Bronchial epithelial cell (primary cell): ENCODE measurements at regions not wholly inside any gene's neighbourhood (a gene's known extent, or its start where the extent isn't known, plus 50 kb on each side); places are given as distances from the start of the nearest gene placed in this dataset.

ENCODE experiments used
- DNase-seq: peaks from one replicate; pipeline ENCODE4 v3.0.0-alpha.2; 2010; ENCODE audit warnings: low read depth
- FAIRE-seq: peaks from 2 replicates; lab custom pipeline; 2011; peaks lifted over from hg19 to GRCh38; lab: Jason Lieb, UNC
- H3K27me3 ChIP-seq: 2 replicates; pipeline ENCODE4 v1.5.1; 2011; ENCODE audit warnings: low read length; ENCODE audit not compliant: control insufficient read depth, insufficient read depth
- H3K36me3 ChIP-seq: 2 replicates; pipeline ENCODE4 v1.5.1; 2011; ENCODE audit warnings: low read length; ENCODE audit not compliant: control insufficient read depth, insufficient read depth
- H3K4me3 ChIP-seq: 2 replicates; pipeline ENCODE4 v1.5.1; 2011; ENCODE audit warnings: mild to moderate bottlenecking, low read depth, low read length, control low read depth
- TF ChIP-seq, protein P1 (sequence below): IDR thresholded peaks from 2 replicates; pipeline ENCODE4 v1.5.1; 2011; ENCODE audit warnings: mild to moderate bottlenecking, moderate library complexity, low read length, control low read depth, inconsistent platforms; ENCODE audit not compliant: insufficient read depth, severe bottlenecking

DNA sequence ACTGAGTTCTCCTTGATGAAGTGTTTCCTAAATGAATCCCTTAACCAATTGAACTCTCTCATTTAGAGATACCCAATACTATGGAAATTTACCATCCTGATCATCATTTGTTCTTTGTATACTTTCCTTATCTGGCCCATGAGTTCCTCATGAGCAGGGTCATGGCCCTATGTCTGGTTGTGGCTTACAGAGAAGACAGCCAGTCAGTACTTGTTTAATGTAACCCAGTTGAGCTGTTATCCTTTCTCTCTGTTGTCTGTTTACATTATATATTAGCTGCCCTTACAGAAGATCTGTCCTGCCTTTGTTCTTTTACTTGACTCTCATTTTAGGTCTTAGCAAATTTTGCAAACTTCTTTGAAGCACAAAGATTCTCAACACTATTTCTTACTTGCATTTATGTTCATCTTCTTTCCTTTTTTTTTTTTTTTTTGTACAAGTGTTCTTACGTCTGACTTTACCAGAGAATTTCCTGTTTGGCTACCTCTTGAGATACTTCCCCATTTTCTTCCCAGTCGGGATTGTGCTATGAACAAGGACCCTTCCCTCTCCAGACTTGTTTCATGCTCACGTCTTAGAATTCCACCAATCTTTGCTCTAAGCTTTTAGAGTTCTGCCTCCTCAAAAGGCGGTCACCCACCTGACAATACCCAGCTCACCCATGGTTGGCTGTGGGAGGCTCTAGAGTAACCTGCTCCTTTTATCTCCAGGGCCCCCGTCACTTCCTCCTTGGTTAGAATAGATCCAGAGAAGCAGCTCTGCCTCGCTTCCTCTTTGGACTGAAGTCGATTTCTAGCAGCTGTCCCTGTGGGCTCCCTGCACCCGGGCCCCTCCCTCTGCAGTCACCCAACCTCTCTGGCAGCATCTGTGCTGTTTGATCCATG is 53.6 kb upstream of the RUNX1 start:
- FAIRE-seq (no peak), DNase-seq (peak; percentile 15)
- Histone ChIP-seq H3K4me3 (no peak overlapping the region), H3K27me3 (no peaks in the 10 kb centered on the region), H3K36me3 (no peaks in the 10 kb centered on the region)
- TF ChIP-seq, protein P1, sequence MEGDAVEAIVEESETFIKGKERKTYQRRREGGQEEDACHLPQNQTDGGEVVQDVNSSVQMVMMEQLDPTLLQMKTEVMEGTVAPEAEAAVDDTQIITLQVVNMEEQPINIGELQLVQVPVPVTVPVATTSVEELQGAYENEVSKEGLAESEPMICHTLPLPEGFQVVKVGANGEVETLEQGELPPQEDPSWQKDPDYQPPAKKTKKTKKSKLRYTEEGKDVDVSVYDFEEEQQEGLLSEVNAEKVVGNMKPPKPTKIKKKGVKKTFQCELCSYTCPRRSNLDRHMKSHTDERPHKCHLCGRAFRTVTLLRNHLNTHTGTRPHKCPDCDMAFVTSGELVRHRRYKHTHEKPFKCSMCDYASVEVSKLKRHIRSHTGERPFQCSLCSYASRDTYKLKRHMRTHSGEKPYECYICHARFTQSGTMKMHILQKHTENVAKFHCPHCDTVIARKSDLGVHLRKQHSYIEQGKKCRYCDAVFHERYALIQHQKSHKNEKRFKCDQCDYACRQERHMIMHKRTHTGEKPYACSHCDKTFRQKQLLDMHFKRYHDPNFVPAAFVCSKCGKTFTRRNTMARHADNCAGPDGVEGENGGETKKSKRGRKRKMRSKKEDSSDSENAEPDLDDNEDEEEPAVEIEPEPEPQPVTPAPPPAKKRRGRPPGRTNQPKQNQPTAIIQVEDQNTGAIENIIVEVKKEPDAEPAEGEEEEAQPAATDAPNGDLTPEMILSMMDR: no peak

DNA sequence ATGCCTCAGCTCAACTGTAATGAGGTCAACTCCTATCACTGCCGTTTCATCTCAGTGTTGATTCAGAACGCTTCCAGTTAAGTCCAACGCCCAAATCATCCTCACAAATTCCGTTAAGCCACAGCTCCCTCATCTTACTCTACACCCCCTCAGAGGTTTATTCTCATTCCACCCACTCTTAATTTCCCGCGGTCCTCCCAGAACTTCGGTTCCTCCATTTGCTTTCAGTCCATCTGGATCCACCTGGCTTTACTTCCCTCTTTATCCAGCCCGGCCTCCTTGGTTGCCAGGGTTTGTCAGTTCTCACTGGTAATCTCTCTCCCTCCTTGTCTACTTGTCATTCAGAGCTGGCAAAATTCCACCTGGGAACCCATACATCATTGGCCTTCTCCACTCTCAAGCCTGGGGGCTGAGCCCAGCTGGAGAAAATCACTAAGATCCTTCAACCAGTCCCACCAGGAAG is 51.3 kb upstream of the RUNX1 start:
- H3K36me3 ChIP-seq: no peaks in the 10 kb centered on the region
- no peak for DNase-seq
- TF ChIP-seq, protein P1: no peak
- FAIRE-seq: no peak
- H3K4me3 ChIP-seq: no peak overlapping the region
- no peaks in the 10 kb centered on the region for H3K27me3 ChIP-seq

DNA sequence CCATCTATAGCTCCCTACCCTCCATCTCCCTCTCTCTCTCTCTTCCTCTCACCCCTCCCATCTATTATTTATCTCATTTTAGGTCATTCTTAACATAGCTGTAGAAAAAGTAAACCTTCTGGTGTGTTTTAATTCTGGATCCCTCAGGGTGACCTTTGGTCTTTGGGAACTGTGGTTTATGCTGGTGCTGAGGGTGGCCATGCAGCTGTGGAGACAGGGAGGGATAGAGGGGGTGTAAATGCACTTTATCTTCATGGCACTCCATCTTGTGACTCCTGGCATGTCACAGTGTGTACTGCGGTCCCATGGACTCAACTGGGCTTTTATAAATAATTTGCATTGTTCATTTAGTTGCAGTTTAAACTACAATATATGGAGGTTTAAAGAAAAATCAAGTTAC is 50.2 kb upstream of the RUNX1 start:
- TF ChIP-seq, protein P1: no peak
- H3K27me3 ChIP-seq: no peaks in the 10 kb centered on the region
- DNase-seq: no peak
- FAIRE-seq: no peak
- no peaks in the 10 kb centered on the region for H3K36me3 ChIP-seq
- H3K4me3 ChIP-seq: no peak overlapping the region
